ENCODE measurements at regions not wholly inside any gene's neighbourhood (a gene's known extent, or its start where the extent isn't known, plus 50 kb on each side); places are given as distances from the start of the nearest gene placed in this dataset.

GRCh38 chr3:34619990-34620389, 821.6 kb downstream of the PDCD6IP start:
- Histone ChIP-seq H3K79me2 (ENCODE audit: insufficient read depth, low read depth) (no peaks in the 10 kb centered on the region), H3K4me1 (ENCODE audit: low read depth, poor library complexity, severe bottlenecking) (no peaks in the 10 kb centered on the region), H3K4me3 (IDR thresholded peaks at IDR 0.05; ENCODE audit: insufficient read depth, low read depth, low read length) (no peak overlapping the region), H3K4me2 (no peak overlapping the region), H3K36me3 (ENCODE audit: insufficient read depth) (no peaks in the 10 kb centered on the region), H3K27ac (no peak overlapping the region), H4K20me1 (ENCODE audit: insufficient read depth) (no peaks in the 10 kb centered on the region), H2AFZ (ENCODE audit: low read depth) (no peak overlapping the region), H3K9ac (no peak overlapping the region), H3K27me3 (ENCODE audit: insufficient read depth, low read depth) (no peaks in the 10 kb centered on the region)
- TF ChIP-seq, protein P1, sequence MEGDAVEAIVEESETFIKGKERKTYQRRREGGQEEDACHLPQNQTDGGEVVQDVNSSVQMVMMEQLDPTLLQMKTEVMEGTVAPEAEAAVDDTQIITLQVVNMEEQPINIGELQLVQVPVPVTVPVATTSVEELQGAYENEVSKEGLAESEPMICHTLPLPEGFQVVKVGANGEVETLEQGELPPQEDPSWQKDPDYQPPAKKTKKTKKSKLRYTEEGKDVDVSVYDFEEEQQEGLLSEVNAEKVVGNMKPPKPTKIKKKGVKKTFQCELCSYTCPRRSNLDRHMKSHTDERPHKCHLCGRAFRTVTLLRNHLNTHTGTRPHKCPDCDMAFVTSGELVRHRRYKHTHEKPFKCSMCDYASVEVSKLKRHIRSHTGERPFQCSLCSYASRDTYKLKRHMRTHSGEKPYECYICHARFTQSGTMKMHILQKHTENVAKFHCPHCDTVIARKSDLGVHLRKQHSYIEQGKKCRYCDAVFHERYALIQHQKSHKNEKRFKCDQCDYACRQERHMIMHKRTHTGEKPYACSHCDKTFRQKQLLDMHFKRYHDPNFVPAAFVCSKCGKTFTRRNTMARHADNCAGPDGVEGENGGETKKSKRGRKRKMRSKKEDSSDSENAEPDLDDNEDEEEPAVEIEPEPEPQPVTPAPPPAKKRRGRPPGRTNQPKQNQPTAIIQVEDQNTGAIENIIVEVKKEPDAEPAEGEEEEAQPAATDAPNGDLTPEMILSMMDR (conservative IDR thresholded peaks at IDR 0.05; ENCODE audit: low read depth, low read length), result no peak

- TF ChIP-seq, protein P1 (conservative IDR thresholded peaks at IDR 0.05; ENCODE audit: low read depth, low read length), result no peak
- H3K79me2 ChIP-seq (ENCODE audit: insufficient read depth, low read depth), result no peaks in the 10 kb centered on the region
- H2AFZ ChIP-seq (ENCODE audit: low read depth), result no peak overlapping the region
- no peak overlapping the region for H3K27ac ChIP-seq
- H3K9ac ChIP-seq, result no peak overlapping the region
- no peaks in the 10 kb centered on the region for H4K20me1 ChIP-seq (ENCODE audit: insufficient read depth)
- no peak overlapping the region for H3K4me3 ChIP-seq (IDR thresholded peaks at IDR 0.05; ENCODE audit: insufficient read depth, low read depth, low read length)
- no peak overlapping the region for H3K4me2 ChIP-seq
- no peaks in the 10 kb centered on the region for H3K27me3 ChIP-seq (ENCODE audit: insufficient read depth, low read depth)
- no peaks in the 10 kb centered on the region for H3K4me1 ChIP-seq (ENCODE audit: low read depth, poor library complexity, severe bottlenecking)
- no peaks in the 10 kb centered on the region for H3K36me3 ChIP-seq (ENCODE audit: insufficient read depth)
Observed at GRCh38 chr3:34626699-34627098, 828.3 kb downstream of the PDCD6IP start.

DNA sequence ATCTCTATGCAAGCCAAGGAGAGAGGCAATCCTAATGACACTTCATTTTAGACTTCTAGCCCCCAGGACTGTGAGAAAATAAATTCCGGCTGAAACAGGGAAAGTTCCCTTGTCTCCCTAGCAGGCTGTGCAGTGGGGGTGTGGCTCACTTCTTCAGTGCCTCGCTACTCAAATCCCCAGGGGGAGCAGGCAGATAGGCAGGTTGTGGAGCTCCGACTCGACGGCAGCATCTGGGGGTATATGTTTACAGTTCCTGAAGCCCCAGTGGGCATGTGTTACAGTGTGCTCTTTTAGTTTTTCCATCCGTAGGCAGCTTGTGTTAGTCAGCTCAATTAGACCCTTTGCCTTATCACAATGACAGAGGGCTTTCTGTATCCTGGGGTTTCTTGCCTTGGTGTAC, 836.5 kb downstream of the PDCD6IP start:
- Histone ChIP-seq H3K79me2 (ENCODE audit: insufficient read depth, low read depth) (no peaks in the 10 kb centered on the region), H3K9ac (no peak overlapping the region), H3K4me3 (IDR thresholded peaks at IDR 0.05; ENCODE audit: insufficient read depth, low read depth, low read length) (no peak overlapping the region), H2AFZ (ENCODE audit: low read depth) (no peak overlapping the region), H3K36me3 (ENCODE audit: insufficient read depth) (no peaks in the 10 kb centered on the region), H3K4me1 (ENCODE audit: low read depth, poor library complexity, severe bottlenecking) (no peaks in the 10 kb centered on the region), H3K4me2 (no peak overlapping the region), H4K20me1 (ENCODE audit: insufficient read depth) (no peaks in the 10 kb centered on the region), H3K27me3 (ENCODE audit: insufficient read depth, low read depth) (no peaks in the 10 kb centered on the region), H3K27ac (no peak overlapping the region)
- TF ChIP-seq, protein P1 (conservative IDR thresholded peaks at IDR 0.05; ENCODE audit: low read depth, low read length), result no peak

DNA sequence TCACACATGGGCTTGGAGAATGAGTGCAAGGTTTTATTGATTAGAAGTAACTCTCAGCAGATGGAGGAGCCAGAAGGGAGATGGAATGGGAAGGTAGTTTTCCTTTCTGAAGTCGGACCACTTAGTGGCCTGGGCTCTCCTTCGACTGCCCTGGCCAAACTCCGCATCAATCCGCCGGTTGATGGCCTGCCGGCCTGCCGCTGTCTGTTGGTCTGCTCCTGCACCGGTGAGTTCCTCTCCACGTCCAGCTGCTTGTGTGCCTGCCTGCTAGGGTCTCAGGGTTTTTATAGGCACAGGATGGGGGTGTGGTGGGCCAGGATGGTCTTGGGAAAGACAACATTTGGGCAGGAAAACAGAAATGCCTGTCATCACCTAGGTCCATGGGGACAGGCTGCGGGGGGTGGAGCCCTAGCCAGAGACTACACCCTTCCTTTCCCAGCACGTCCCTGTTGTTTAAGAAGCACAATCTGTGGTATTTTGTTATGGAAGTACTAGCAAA, 837.0 kb downstream of the PDCD6IP start:
- H2AFZ ChIP-seq (ENCODE audit: low read depth), result no peak overlapping the region
- H3K4me1 ChIP-seq (ENCODE audit: low read depth, poor library complexity, severe bottlenecking), result no peaks in the 10 kb centered on the region
- no peaks in the 10 kb centered on the region for H4K20me1 ChIP-seq (ENCODE audit: insufficient read depth)
- H3K27ac ChIP-seq, result no peak overlapping the region
- H3K36me3 ChIP-seq (ENCODE audit: insufficient read depth), result no peaks in the 10 kb centered on the region
- no peaks in the 10 kb centered on the region for H3K27me3 ChIP-seq (ENCODE audit: insufficient read depth, low read depth)
- no peak overlapping the region for H3K9ac ChIP-seq
- TF ChIP-seq, protein P1 (conservative IDR thresholded peaks at IDR 0.05; ENCODE audit: low read depth, low read length), result no peak
- no peak overlapping the region for H3K4me2 ChIP-seq
- H3K4me3 ChIP-seq (IDR thresholded peaks at IDR 0.05; ENCODE audit: insufficient read depth, low read depth, low read length), result no peak overlapping the region
- no peaks in the 10 kb centered on the region for H3K79me2 ChIP-seq (ENCODE audit: insufficient read depth, low read depth)

Data from KMS-11 (cell line).